HG03469 (cell line): ENCODE measurements at regions not wholly inside any gene's neighbourhood (a gene's known extent, or its start where the extent isn't known, plus 50 kb on each side); places are given as distances from the start of the nearest gene placed in this dataset.
"Not testable (repeated sequence)": the region's sequence is repeated elsewhere in the genome, so short reads cannot be mapped to it uniquely, and the experiment has no call there.

Source experiments
- ATAC-seq: cut with Tn5 transposase; IDR thresholded peaks from one replicate; pipeline ENCODE4 v1.9.1; 2021; ENCODE audit warnings: mild to moderate bottlenecking, moderate library complexity, moderate number of reproducible peaks; ENCODE audit not compliant: unreplicated experiment

DNA sequence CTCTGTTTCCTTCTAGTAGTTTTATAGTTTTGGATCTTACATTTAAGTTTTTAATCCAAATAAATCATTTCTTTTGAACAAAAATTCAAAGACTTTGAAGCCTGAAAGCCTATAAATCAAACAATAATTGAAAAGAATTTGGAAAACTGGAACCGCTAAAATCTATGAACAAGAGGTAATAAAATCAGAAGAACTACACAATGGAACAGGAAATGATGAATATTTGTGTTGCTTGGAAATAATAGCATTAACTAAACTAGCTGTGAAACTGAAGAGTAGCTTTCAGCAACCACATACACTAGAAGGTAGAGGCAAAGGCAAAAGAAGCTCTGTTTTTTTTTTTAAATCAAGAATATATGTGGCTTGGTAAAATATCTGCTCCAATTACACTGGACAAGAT, 147.9 kb upstream of the ABI3BP start:
- no peak for ATAC-seq

DNA sequence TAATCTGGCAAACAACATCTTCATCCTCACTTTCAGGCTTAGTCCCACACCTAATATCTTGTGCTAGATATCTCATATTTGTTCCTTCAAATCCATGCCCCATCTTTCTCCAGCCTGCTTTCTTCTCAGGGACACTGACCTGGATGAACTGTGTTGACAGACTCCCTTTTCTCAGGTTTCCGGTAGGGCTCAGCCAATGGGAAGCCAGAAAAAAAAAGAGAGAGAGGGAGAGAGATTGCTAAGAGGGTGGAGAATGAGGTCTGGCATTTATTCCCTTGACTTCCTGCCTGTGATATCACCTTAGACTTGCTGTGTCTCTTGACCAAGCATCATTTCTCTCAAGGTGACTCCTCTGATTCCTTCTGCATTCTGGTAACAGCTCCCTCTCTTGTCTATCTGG, 145.6 kb upstream of the ABI3BP start:
- no peak for ATAC-seq

DNA sequence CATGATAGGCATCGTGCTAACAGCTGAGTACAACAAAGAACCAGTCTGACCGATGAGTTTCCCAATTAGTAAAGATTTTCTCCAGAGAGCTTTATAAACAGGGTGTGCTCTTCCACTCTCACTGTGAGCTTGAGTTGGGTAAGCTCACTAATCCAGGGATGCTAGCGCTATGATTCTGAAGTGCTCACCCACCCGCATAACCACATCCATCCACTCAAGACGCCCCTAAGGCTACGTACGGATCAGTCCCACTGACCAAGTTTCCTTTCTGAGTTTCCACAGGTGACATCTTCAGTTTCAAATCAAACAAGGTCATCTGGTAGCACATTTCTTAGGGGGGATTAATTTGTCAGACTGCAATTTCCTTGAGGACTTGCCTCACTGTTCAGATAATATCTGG, 141.1 kb upstream of the ABI3BP start:
- no peak for ATAC-seq

DNA sequence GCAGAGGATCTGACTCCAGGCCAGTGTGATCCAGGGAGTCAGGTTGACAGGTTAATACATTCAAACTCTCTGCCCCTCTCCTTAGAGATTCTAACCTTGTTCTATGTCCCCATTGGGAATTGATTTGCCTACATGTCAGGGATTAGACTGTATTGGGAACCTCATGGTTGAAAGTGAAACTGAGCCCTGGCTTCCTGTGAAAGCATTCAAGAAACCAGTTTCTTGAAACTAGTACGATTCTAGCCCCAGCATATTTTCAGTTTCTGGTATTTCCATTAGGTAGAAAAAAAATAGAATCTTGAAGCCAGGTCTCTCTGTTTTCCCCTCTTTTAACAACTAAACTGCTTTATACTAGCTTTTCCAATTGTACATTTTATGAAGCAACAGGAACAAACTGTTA, 140.4 kb upstream of the ABI3BP start:
- ATAC-seq = no peak

DNA sequence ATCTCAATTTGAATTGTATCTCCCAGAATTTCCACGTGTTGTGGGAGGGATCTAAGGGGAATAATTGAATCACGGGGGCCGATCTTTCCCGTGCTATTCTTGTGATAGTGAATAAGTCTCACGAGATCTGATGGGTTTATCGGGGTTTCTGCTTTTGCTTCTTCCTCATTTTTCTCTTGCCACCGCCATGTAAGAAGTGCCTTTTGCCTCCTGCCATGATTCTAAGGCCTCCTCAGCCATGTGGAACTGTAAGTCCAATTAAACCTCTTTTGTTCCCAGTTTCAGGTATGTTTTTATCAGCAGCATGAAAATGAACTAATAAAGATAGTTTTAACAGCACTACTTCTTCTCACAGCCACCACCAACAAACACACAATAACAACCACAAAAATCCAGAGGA, 140.0 kb upstream of the ABI3BP start:
- not testable (repeated sequence) for ATAC-seq

DNA sequence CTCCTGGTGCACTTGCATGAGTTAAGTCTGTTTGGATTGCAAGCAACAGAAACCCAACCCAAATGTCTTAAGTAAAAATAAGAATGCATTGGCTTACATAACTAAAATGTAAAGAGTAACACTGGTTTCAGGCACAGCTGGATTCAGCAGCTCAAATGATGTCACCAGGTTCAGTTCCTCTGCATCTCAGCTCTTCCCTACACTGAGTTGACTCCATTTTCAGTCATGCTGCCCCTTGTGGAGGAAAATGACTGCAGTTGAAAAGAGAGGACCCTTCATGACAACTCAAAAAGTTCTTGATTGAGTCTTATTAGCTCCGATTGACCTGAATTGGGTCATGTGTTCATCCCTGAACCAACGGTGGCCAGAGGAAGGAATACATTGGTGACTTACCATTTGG, 138.5 kb upstream of the ABI3BP start:
- no peak for ATAC-seq

DNA sequence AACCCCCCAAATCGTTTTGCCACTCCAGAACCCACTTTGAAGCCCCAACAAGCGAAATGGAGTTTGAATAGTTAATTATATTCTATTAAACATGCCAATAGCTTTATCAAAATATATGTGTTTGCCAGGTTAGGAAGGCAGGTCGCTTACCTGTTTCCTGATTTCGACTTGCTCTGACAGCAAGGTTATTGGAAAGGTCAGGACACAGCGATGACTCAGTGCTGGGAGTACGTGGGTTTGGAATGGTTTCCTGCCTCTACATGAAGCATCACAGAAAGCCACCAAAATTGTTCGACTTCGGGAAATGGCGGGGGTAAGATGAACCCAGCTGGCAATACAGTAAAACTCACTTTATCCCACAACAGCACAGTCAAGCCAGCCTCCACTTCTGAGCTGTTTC, 135.6 kb upstream of the ABI3BP start:
- ATAC-seq = no peak

DNA sequence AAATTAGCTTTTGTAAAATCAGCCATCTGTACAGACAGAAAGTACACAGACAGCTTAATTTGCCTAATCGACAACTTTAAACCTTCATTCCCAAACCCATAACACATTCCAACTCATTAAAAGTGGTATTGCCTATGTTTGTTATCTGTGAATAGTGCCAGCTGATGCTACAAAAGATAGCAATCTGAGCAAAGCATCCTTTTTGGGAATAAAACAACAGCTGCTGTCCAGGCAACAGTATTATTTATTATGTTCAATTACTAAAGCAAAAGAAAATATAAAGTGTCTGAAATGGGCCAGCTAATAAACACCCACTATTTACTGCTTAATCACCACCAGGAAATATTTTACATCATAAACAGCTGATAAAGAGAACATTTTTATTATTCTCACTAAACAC, 134.8 kb upstream of the ABI3BP start:
- ATAC-seq = no peak

DNA sequence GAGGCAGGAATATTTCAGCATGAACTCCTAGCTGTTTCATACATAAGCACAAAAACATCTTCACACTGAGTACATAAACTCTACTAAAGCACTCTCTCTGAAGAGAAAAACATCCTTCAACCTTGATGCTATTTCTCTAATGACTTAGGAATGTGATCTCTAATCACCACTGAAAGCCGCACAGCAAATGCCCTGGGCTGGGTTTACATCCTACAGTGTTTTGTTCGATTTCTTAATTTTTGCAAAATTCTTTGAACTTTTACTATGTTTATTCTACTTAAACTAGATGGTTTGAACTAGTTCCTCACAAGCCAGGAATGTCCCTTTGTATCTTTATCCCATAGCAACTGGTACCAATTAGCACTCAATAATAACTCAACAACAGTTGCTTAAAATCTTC, 130.9 kb upstream of the ABI3BP start:
- ATAC-seq = no peak

DNA sequence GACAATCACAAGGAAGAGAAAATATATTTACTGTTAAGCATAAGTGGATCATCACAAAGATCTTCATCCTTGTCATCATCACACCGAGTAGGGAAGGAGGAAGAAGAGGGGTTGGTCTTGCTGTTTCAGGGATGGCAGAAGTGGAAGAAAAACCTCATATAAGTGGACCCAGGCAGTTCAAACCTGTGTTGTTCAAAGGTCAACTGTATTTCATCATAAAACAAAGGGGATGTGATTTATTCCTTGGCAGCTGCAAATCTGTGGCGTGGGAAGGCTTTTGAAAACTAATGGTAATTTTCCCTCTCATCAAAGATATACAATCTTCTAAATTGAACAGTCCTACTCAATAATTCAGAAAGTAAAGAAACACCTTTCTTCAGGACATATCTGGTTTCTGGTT, 129.9 kb upstream of the ABI3BP start:
- no peak for ATAC-seq

DNA sequence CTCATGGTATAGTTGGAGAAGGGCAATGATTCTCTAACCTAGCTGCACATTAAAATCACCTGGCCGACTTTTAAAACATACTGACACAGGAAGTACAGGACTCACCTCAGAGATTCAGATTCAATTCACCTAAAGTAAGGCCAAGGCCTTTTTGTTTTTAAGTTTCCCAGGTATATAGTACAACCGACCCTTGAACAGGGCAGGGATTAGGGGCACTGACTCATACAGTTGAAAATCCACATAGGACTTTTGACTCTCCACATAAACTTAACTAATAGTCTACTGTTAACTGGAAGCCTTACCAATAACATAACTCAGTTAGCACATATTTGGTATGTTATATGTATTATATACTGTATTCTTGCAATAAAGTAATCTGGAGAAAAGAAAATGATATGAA, 129.5 kb upstream of the ABI3BP start:
- ATAC-seq = no peak

DNA sequence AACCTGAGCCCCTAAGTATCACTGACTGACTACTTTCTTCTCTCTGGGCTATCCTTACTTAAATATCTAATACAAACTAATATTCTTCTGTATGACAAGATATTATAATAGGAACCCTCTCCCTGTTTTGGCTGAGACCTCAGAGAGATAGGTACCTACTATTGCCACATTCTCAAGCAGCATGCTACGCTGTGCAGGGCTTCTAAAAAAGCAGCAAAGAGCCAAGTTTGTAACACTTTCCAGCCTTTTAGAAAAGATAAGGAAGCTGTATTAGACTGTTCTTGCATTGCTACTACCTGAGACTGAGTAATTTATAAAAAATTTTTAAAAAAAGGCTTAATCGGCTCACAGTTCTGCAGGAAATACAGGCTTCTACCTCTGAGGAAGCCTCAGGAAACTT, 126.8 kb upstream of the ABI3BP start:
- no peak for ATAC-seq

DNA sequence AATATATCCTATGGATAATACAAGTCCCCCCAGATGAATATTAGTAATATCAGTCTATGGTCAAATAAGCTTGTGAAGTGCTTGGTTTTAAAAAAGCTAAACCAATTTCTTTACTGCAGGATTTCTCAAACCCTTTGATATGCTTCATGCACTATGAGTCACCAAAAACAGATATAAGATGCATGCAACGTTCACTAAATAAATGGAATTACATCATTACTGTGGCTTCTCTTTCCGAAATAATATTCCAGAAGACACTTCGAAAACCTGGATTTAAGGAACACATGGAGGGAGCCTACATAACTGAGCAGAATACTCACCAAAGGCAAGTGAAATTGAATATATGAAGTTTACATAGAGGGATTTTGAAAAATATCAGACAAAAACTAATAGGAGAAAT, 126.3 kb upstream of the ABI3BP start:
- no peak for ATAC-seq

DNA sequence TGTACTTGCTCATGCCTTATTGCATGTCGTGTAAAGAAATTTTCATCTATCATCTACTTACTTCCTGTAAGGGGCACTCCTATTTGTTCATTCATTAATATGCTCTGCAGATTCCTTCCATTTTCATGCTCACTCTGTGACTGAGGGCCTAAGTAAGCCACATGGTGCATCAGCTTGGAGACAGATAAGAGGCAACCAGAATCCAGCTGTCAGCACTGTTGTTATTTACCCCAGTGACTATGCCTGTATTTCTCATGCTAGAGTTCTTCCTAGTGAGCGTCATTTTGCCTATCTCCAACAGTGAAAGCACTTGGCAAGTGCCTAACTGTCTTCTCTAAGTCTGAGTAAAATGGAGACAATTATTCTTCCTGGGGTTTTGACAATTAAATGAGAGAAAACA, 124.8 kb upstream of the ABI3BP start:
- ATAC-seq = no peak

DNA sequence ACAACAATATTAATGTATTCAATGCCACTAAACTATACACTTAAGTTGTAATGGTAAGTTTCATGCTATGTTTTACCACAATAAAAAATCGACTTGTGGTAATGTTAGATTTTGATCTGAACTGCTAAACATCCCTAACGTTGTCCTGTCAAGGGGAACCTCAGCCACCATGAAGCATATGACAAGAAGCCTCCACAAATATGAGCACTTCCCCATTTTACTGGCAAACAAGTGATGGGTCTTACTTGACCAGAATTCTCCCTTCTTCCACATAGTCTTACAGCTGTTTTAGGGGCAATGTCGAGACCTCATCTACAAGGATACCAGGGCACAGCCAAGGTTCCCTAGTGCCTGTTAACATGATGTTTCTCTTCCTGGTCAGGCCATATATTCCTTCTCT, 124.2 kb upstream of the ABI3BP start:
- ATAC-seq = no peak

DNA sequence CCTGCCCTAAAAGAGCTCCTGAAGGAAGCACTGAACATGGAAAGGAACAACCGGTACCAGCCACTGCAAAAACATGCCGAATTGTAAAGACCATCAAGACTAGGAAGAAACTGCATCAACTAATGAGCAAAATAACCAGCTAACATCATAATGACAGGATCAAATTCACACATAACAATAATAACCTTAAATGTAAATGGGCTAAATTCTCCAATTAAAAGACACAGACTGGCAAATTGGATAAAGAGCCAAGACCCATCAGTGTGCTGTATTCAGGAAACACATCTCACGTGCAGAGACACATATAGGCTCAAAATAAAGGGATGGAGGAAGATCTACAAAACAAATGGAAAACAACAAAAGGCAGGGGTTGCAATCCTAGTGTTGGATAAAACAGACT, 117.1 kb upstream of the ABI3BP start:
- ATAC-seq = not testable (repeated sequence)

DNA sequence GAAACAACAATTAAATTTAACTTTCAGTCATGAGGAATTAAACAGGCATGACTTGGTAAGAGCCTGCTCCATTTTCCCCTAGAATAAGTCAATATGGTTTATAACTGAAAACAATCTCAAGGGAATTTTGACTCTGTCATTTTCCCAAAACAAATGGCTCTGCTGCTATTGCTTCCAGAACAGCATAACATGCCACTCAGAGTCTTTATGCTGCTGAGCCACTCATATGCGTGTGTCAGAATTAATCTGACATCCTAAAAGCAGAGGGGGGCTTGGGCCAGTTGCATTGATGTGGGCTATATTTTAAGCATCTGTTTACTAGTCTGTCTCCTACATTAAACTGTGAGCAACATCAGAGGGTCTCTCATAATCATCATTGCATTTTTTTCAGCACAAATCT, 111.1 kb upstream of the ABI3BP start:
- ATAC-seq = no peak

DNA sequence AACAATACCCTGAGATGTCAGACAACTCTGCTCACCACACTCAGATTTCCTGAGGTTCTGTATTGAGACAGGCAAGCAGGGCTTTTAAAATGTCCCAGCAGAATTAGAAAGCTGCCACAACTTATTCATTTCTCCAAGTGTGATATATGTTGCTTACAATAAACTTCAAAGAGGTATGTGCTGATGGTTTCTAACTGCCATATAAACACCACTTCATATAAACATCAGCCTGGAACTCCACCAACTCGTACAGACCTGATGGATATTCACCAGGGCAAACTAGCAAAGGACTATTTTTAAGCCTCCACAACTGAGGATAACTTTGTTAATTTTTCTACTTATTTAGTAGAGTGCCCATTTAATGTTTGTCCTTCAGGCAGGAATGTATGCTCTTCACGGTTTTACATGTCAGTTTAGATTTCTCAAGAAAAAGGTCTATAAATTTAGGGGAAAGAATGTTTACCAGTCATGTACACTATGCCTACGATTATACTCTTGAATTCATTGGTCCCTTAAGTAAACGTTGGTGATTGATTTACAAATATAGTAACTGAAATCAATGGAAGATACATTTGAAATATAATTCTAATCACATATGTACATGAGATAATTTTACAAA, 109.6 kb upstream of the ABI3BP start:
- no peak for ATAC-seq

DNA sequence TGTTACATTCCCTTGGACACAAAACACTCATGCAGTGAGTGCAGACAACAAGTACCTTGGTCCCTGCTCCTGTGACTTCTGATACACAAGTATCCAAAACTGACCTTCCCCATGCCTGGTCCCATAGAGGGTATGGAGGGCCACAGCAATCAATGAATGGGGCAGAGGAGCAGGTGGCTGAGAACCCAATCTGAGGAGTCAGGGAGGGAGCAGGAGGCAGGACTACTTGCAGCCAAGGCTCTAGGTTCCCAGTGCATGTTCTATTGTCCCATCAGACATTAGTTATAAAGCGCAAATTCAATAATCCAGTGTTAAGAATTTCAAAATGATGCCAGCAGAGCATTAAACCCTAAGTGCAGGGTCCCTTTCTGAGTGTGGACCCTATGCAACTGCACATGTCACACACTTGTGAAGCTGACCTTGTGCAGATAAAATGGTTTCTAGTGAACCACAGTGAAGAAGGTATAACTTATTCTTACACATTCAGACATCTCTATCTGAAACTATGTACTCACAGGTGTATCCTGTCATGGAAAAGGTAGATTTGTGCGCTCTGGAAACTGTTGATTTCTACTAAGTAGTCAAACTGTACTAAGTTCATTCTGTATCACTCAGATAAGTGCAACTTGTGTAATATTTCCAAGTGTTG, 107.3 kb upstream of the ABI3BP start:
- ATAC-seq = no peak

DNA sequence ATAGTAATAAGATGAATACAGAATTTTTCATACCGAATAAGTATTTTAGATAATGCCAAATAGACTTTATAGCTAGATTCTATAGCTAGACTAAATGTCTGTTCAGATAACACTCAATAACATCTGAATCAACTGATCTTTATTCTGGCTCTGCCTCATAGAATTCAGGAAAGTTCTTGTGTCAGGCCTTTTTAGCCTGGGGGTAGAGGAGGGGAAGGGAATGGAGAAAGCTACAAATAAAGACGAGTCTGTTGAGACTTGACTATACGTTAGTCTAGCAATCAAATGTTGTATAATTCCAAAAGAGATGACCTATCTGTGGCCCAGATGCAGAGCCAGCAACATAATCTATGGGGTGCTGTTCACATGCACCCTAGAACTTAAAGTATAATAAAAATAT, 106.6 kb upstream of the ABI3BP start:
- no peak for ATAC-seq

DNA sequence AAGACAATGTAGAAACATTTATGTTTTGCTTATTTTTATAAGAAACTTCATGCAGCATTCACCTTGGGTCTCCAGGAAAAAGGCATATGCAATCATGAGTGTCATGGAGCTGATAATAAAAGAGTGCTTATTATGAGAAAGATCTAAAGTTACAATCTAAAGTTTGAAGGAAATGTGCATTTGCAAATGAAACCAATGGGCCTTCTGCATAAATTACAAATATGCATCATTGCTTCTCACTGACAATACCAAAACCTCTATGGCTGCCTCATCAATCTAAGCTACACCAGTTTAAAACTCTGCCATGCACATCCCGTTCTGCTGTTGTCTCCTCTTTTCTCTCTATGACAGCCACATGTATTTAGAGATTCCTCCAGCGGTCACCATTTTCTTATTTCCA, 103.2 kb upstream of the ABI3BP start:
- ATAC-seq = no peak

DNA sequence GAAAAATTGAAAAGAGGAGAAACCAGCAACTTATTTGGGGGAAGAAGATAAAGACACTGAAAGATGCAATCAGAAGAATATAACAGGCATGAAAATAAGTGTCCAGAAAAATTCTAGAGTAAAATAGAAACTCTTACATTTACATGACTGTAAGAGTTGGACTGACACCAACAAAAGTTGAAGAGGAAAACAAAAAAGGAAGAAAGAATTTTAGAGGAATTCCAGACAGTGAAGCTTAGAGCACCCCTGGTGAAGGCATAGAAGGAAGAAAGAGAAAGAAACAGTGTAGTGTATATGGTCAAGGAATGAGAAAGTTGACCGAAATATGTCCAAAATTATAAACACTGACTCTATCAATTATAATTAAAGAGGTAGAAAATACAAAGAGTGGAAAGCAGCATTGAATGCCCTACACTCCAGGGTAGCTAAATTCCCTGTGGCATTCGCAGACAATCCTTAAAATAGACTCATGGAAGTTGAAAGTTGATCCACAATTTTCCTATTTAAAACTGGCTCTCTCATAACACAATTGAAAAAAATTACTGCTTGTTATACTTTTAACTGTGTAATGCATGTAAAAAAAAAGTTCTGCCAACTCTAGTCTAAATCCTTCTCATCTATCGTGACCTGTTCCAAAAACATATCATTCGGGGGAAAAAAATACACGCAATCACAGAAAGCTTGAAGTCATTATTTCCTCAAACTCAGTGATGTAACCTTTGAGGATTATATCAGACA, 102.6 kb upstream of the ABI3BP start:
- ATAC-seq = no peak
